HEK293 (cell line): ENCODE measurements at regions not wholly inside any gene's neighbourhood (a gene's known extent, or its start where the extent isn't known, plus 50 kb on each side); places are given as distances from the start of the nearest gene placed in this dataset.

ENCODE experiments used
- CTCF ChIA-PET: fragments of 350-600 bp; formaldehyde crosslinking; extraction: SDS; loops from one replicate; lab custom pipeline; 2021; ENCODE audit warnings: antibody characterized with exemption; lab: Yijun Ruan, JAX
- POLR2A ChIA-PET: fragments of 300-600 bp; formaldehyde crosslinking; extraction: SDS; loops from one replicate; lab custom pipeline; 2020; ENCODE audit warnings: antibody characterized with exemption, inconsistent platforms; lab: Yijun Ruan, JAX
- H3K27ac ChIP-seq: fragments of 200-500 bp; sonication (Bioruptor generic); 2 replicates; pipeline ENCODE4 v1.5.1; 2014; ENCODE audit warnings: low read depth, low read length, control low read depth, inconsistent platforms; ENCODE audit errors: extremely low read depth
- H3K36me3 ChIP-seq, 2 experiments: fragments of 200-500 bp in 1 of 2; sonication (Bioruptor generic) in 1 of 2; 1 replicate in 1 of 2; 2 replicates in 1 of 2; pipeline ENCODE4 v1.5.1; 2014 to 2017; ENCODE audit warnings: inconsistent platforms in 2 of 2, low read length in 2 of 2; ENCODE audit not compliant: control insufficient read depth in 2 of 2, insufficient read depth in 1 of 2
- H3K4me1 ChIP-seq: fragments of 200-500 bp; sonication (Bioruptor generic); 2 replicates; pipeline ENCODE4 v1.5.1; 2014; ENCODE audit warnings: mild to moderate bottlenecking, low read length, inconsistent platforms; ENCODE audit not compliant: control insufficient read depth, insufficient read depth
- H3K4me3 ChIP-seq: 2 replicates; pipeline ENCODE4 v1.5.1; 2011; ENCODE audit warnings: low read depth, mild to moderate bottlenecking, control low read depth, low read length, moderate library complexity
- H3K9me3 ChIP-seq: fragments of 200-500 bp; sonication (Bioruptor generic); 2 replicates; pipeline ENCODE4 v1.5.1; 2014; ENCODE audit warnings: low read depth, low read length, inconsistent platforms; ENCODE audit not compliant: control insufficient read depth, insufficient read depth
- CTCF ChIP-seq: fragments of 450-650 bp; formaldehyde crosslinking; IDR thresholded peaks from 2 replicates; pipeline ENCODE4 v1.5.1; 2016; ENCODE audit warnings: missing biosample characterization, missing genetic modification characterization
- KLF16 ChIP-seq: fragments of 450-650 bp; formaldehyde crosslinking; IDR thresholded peaks from 2 replicates; pipeline ENCODE4 v1.5.1; 2017; ENCODE audit warnings: missing biosample characterization, missing genetic modification characterization
- MYNN ChIP-seq: fragments of 450-650 bp; formaldehyde crosslinking; IDR thresholded peaks from 2 replicates; pipeline ENCODE4 v1.5.1; 2016; ENCODE audit warnings: missing biosample characterization, missing genetic modification characterization, borderline replicate concordance
- SALL2 ChIP-seq: fragments of 450-650 bp; formaldehyde crosslinking; IDR thresholded peaks from 2 replicates; pipeline ENCODE4 v1.5.0; 2017; ENCODE audit warnings: missing biosample characterization, mild to moderate bottlenecking, missing genetic modification characterization, borderline replicate concordance
- SP2 ChIP-seq: fragments of 450-650 bp; formaldehyde crosslinking; IDR thresholded peaks from 2 replicates; pipeline ENCODE4 v1.5.1; 2016; ENCODE audit warnings: missing biosample characterization, missing genetic modification characterization
- ZBTB49 ChIP-seq: fragments of 450-650 bp; formaldehyde crosslinking; IDR thresholded peaks from 2 replicates; pipeline ENCODE4 v1.5.1; 2016; ENCODE audit warnings: missing biosample characterization, missing genetic modification characterization, low read depth
- ZBTB6 ChIP-seq: fragments of 450-650 bp; formaldehyde crosslinking; IDR thresholded peaks from 2 replicates; pipeline ENCODE4 v1.5.1; 2017; ENCODE audit warnings: missing biosample characterization, missing genetic modification characterization
- ZNF121 ChIP-seq: fragments of 450-650 bp; formaldehyde crosslinking; IDR thresholded peaks from 2 replicates; pipeline ENCODE4 v1.5.1; 2016; ENCODE audit warnings: missing biosample characterization, missing genetic modification characterization
- ZNF140 ChIP-seq: fragments of 450-650 bp; formaldehyde crosslinking; IDR thresholded peaks from 2 replicates; pipeline ENCODE4 v1.5.1; 2016; ENCODE audit warnings: missing biosample characterization, missing genetic modification characterization
- ZNF157 ChIP-seq: fragments of 450-650 bp; formaldehyde crosslinking; IDR thresholded peaks from 2 replicates; pipeline ENCODE4 v1.5.1; 2016; ENCODE audit warnings: missing biosample characterization, missing genetic modification characterization
- ZNF292 ChIP-seq: fragments of 450-650 bp; formaldehyde crosslinking; IDR thresholded peaks from 2 replicates; pipeline ENCODE4 v1.5.1; 2016; ENCODE audit warnings: low read depth, missing biosample characterization, missing genetic modification characterization, borderline replicate concordance
- ZNF324 ChIP-seq: fragments of 450-650 bp; formaldehyde crosslinking; IDR thresholded peaks from 2 replicates; pipeline ENCODE4 v1.5.1; 2016; ENCODE audit warnings: missing biosample characterization, missing genetic modification characterization
- ZNF362 ChIP-seq: fragments of 450-650 bp; formaldehyde crosslinking; IDR thresholded peaks from 2 replicates; pipeline ENCODE4 v1.5.1; 2016; ENCODE audit warnings: missing biosample characterization, missing genetic modification characterization
- ZNF416 ChIP-seq: fragments of 450-650 bp; formaldehyde crosslinking; IDR thresholded peaks from 2 replicates; pipeline ENCODE4 v1.5.1; 2016; ENCODE audit warnings: missing biosample characterization, missing genetic modification characterization
- ZNF518A ChIP-seq: fragments of 450-650 bp; formaldehyde crosslinking; conservative IDR thresholded peaks from 2 replicates; pipeline ENCODE4 v1.5.1; 2016; ENCODE audit warnings: low read depth, missing biosample characterization, missing genetic modification characterization
- ZNF571 ChIP-seq: fragments of 450-650 bp; formaldehyde crosslinking; IDR thresholded peaks from 2 replicates; pipeline ENCODE4 v1.5.0; 2017; ENCODE audit warnings: missing biosample characterization, missing genetic modification characterization
- ZNF580 ChIP-seq: fragments of 450-650 bp; formaldehyde crosslinking; IDR thresholded peaks from 2 replicates; pipeline ENCODE4 v1.5.1; 2016; ENCODE audit warnings: missing biosample characterization, missing genetic modification characterization
- ZNF585B ChIP-seq: fragments of 450-650 bp; formaldehyde crosslinking; IDR thresholded peaks from 2 replicates; pipeline ENCODE4 v1.5.1; 2016; ENCODE audit warnings: missing biosample characterization, missing genetic modification characterization
- ZNF621 ChIP-seq: fragments of 450-650 bp; formaldehyde crosslinking; IDR thresholded peaks from 2 replicates; pipeline ENCODE4 v1.5.1; 2017; ENCODE audit warnings: missing biosample characterization, missing genetic modification characterization
- ZNF670 ChIP-seq: fragments of 450-650 bp; formaldehyde crosslinking; IDR thresholded peaks from 2 replicates; pipeline ENCODE4 v1.5.1; 2016; ENCODE audit warnings: missing biosample characterization, missing genetic modification characterization, low read depth
- ZNF692 ChIP-seq: fragments of 450-650 bp; formaldehyde crosslinking; IDR thresholded peaks from 2 replicates; pipeline ENCODE4 v1.5.1; 2016; ENCODE audit warnings: missing biosample characterization, missing genetic modification characterization
- ZNF76 ChIP-seq: fragments of 450-650 bp; formaldehyde crosslinking; IDR thresholded peaks from 2 replicates; pipeline ENCODE4; 2016; ENCODE audit warnings: low read depth, missing biosample characterization, missing genetic modification characterization, borderline replicate concordance
- ZNF785 ChIP-seq: fragments of 450-650 bp; formaldehyde crosslinking; IDR thresholded peaks from 2 replicates; pipeline ENCODE4 v1.5.1; 2016; ENCODE audit warnings: missing biosample characterization, missing genetic modification characterization
- ZNF830 ChIP-seq: fragments of 450-650 bp; IDR thresholded peaks from 2 replicates; pipeline ENCODE4 v1.5.0; 2018; ENCODE audit warnings: missing biosample characterization, missing genetic modification characterization, low read depth, mild to moderate bottlenecking, moderate library complexity
- ZSCAN23 ChIP-seq: fragments of 450-650 bp; formaldehyde crosslinking; IDR thresholded peaks from 2 replicates; pipeline ENCODE4 v1.5.1; 2016; ENCODE audit warnings: missing biosample characterization, missing genetic modification characterization

- no peak for TF ChIP-seq ZNF157 (tag by site-specific recombination)
- no peak for TF ChIP-seq ZNF362 (tag by site-specific recombination)
- TF ChIP-seq SALL2 (tag by site-specific recombination), result no peak
- TF ChIP-seq ZNF324 (tag by site-specific recombination), result no peak
- TF ChIP-seq CTCF (tag by site-specific recombination), result no peak
- no peak for TF ChIP-seq ZNF585B
- TF ChIP-seq ZNF292, result no peak
- TF ChIP-seq, all 188 proteins: peak for 0
Observed at GRCh38 chr1:38381256-38381655, 334.7 kb upstream of the POU3F1 start (continued).

GRCh38 chr1:38376577-38376976 is 330.0 kb upstream of the POU3F1 start:
- Histone ChIP-seq H3K36me3 (no peaks in the 10 kb centered on the region), H3K4me1 (no peaks in the 10 kb centered on the region), H3K4me3 (no peak overlapping the region), H3K9me3 (no peaks in the 10 kb centered on the region), H3K27ac (no peak overlapping the region)
- ChIA-PET CTCF (no interaction called here), POLR2A (no interaction called here)
- no peak for TF ChIP-seq ZNF571 (tag by site-specific recombination)
- TF ChIP-seq ZNF121, result no peak
- TF ChIP-seq ZNF76 (tag by site-specific recombination), result no peak
- TF ChIP-seq ZNF416, result no peak
- TF ChIP-seq ZNF580 (tag by site-specific recombination), result no peak
- TF ChIP-seq ZNF830 (tag by site-specific recombination), result no peak
- no peak for TF ChIP-seq ZNF157 (tag by site-specific recombination)
- no peak for TF ChIP-seq ZNF670
- TF ChIP-seq ZNF621 (tag by site-specific recombination), result no peak
- TF ChIP-seq ZNF692, result no peak
- no peak for TF ChIP-seq MYNN (tag by site-specific recombination)
- no peak for TF ChIP-seq ZNF785
- no peak for TF ChIP-seq ZBTB6 (tag by site-specific recombination)
- TF ChIP-seq ZBTB49, result no peak
- TF ChIP-seq ZNF518A (tag by site-specific recombination), result no peak
- TF ChIP-seq KLF16, result no peak
- no peak for TF ChIP-seq ZSCAN23 (tag by site-specific recombination)
- TF ChIP-seq SP2 (tag by site-specific recombination), result no peak
- no peak for TF ChIP-seq ZNF140
